ENCODE measurements at regions not wholly inside any gene's neighbourhood (a gene's known extent, or its start where the extent isn't known, plus 50 kb on each side); places are given as distances from the start of the nearest gene placed in this dataset.

GRCh38 chr6:81608776-81609175, 143.7 kb downstream of the TENT5A start:
- TF ChIP-seq CTCF (IDR thresholded peaks at IDR 0.05; ENCODE audit: insufficient read depth, low read length), result no peak
- no peak for TF ChIP-seq POLR2AphosphoS5 (IDR thresholded peaks at IDR 0.05; ENCODE audit: low read depth)
- TF ChIP-seq REST (IDR thresholded peaks at IDR 0.05; ENCODE audit: insufficient replicate concordance, low read depth), result no peak
- TF ChIP-seq GABPA (IDR thresholded peaks at IDR 0.05; ENCODE audit: low read depth), result no peak
- TF ChIP-seq SPI1 (IDR thresholded peaks at IDR 0.05; ENCODE audit: borderline replicate concordance, low read depth), result no peak

Measured in HL-60 (cell line).